ENCODE measurements at regions not wholly inside any gene's neighbourhood (a gene's known extent, or its start where the extent isn't known, plus 50 kb on each side); places are given as distances from the start of the nearest gene placed in this dataset.

GRCh38 chr17:71664861-71665260, 456.0 kb upstream of the SOX9 start:
- TF ChIP-seq, protein P1, sequence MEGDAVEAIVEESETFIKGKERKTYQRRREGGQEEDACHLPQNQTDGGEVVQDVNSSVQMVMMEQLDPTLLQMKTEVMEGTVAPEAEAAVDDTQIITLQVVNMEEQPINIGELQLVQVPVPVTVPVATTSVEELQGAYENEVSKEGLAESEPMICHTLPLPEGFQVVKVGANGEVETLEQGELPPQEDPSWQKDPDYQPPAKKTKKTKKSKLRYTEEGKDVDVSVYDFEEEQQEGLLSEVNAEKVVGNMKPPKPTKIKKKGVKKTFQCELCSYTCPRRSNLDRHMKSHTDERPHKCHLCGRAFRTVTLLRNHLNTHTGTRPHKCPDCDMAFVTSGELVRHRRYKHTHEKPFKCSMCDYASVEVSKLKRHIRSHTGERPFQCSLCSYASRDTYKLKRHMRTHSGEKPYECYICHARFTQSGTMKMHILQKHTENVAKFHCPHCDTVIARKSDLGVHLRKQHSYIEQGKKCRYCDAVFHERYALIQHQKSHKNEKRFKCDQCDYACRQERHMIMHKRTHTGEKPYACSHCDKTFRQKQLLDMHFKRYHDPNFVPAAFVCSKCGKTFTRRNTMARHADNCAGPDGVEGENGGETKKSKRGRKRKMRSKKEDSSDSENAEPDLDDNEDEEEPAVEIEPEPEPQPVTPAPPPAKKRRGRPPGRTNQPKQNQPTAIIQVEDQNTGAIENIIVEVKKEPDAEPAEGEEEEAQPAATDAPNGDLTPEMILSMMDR (IDR thresholded peaks at IDR 0.05), result no peak
- no peak for TF ChIP-seq POLR2A (IDR thresholded peaks at IDR 0.05)
